ENCODE measurements at regions not wholly inside any gene's neighbourhood (a gene's known extent, or its start where the extent isn't known, plus 50 kb on each side); places are given as distances from the start of the nearest gene placed in this dataset.

- Mint-ChIP-seq H3K36me3 (ENCODE audit: insufficient read depth, unreplicated experiment) (no peaks in the 10 kb centered on the region), H3K27ac (ENCODE audit: low read depth, unreplicated experiment) (no peak overlapping the region), H3K4me1 (ENCODE audit: insufficient read depth, unreplicated experiment) (peaks cover 8% of the 10 kb centered on the region), H3K9me3 (ENCODE audit: unreplicated experiment) (no peaks in the 10 kb centered on the region), H3K27me3 (ENCODE audit: insufficient read depth, unreplicated experiment) (no peaks in the 10 kb centered on the region), H3K4me3 (ENCODE audit: unreplicated experiment) (no peak overlapping the region)
- ChIA-PET POLR2A (no interaction called here), CTCF (interaction anchor here (0.6 to 1.0 kb wide), 3 partner anchors 21 to 234 kb away, joined by 3 read pairs; no protein-coding TSS in a partner anchor)
- intact Hi-C loops (cut with micrococcal nuclease), result no loop called here
- TF ChIP-seq CTCF (IDR thresholded peaks at IDR 0.05; ENCODE audit: unreplicated experiment), result no peak
- no peak for DNase-seq (ENCODE audit: unreplicated experiment)
- BruUV-seq (replicated peaks), result no TSS peak
Measured at GRCh38 chr12:63047146-63047545, 103.9 kb downstream of the AVPR1A start.

DNA sequence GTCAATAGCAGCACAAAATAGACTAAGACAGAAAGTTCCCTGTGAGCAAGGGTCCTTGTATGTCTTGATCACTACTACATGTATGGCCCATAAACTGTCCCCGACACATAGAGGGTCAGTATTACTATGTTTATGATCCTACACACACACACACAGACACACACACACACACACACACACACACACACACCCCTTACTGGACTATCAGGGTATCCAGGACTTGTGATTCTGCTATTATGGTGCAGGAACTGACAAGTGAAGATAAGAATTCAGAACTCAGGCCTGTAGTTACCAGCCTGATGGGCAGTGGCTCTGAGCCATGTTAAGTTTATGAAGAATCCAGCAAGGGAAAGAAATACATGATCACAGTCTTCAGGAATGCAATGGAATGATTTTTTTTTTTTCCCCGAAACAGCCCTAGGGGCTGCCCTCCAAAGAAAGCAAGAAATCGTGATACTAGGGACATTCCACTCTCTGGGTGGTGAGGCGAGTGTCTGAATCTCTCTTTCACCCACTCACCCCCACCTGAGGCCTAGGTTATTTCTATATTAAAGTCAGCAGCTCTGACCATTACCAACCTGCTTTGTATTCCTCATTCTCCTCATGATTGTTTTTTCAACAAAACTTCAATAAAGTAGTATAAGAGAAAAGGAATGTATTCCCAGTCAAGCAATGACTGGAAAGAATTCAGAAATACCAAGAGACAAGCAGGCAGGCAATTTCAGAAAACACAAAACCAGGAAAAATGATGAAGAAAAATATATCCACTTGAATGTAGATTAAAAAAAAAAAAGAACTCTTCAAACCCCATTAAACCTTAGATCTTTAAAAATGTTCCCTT, 105.8 kb downstream of the AVPR1A start:
- CTCF ChIA-PET, result no interaction called here
- intact Hi-C loops (cut with micrococcal nuclease), result no loop called here
- POLR2A ChIA-PET, result no interaction called here
- H3K9me3 Mint-ChIP-seq (ENCODE audit: unreplicated experiment), result no peaks in the 10 kb centered on the region
- DNase-seq (ENCODE audit: unreplicated experiment), result peak; percentile 36
- H3K36me3 Mint-ChIP-seq (ENCODE audit: insufficient read depth, unreplicated experiment), result no peaks in the 10 kb centered on the region
- no peak overlapping the region for H3K4me3 Mint-ChIP-seq (ENCODE audit: unreplicated experiment)
- no peaks in the 10 kb centered on the region for H3K27me3 Mint-ChIP-seq (ENCODE audit: insufficient read depth, unreplicated experiment)
- no peak for TF ChIP-seq CTCF (IDR thresholded peaks at IDR 0.05; ENCODE audit: unreplicated experiment)
- peaks cover 8% of the 10 kb centered on the region for H3K4me1 Mint-ChIP-seq (ENCODE audit: insufficient read depth, unreplicated experiment)
- BruUV-seq (replicated peaks), result no TSS peak
- H3K27ac Mint-ChIP-seq (ENCODE audit: low read depth, unreplicated experiment), result peak overlapping the region; percentile 79

DNA sequence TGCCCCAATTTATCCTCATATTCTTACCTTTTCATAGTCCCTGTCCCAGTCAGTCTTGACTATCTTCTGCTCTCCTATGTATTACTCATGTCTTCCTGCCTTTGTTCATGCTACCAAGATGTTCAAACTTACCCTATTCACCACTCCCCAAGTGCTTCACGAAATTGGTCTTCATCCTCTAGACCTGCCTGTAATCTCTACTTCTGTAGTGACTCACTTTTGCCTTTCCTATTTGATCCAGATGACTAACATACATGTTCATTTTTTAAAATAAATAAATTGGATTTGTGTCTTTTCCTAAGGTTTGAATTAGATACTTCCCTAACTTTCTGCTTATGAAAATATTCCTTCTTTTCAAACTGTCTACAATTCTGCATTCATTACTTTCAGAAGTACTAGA, 107.7 kb upstream of the PPM1H start:
- no peak for TF ChIP-seq CTCF (IDR thresholded peaks at IDR 0.05; ENCODE audit: unreplicated experiment)
- POLR2A ChIA-PET, result no interaction called here
- intact Hi-C loops (cut with micrococcal nuclease), result no loop called here
- CTCF ChIA-PET, result no interaction called here
- no TSS peak for BruUV-seq (replicated peaks)
- Mint-ChIP-seq H3K27ac (ENCODE audit: low read depth, unreplicated experiment) (no peak overlapping the region), H3K4me3 (ENCODE audit: unreplicated experiment) (no peak overlapping the region), H3K27me3 (ENCODE audit: insufficient read depth, unreplicated experiment) (no peaks in the 10 kb centered on the region), H3K36me3 (ENCODE audit: insufficient read depth, unreplicated experiment) (no peaks in the 10 kb centered on the region), H3K9me3 (ENCODE audit: unreplicated experiment) (no peaks in the 10 kb centered on the region), H3K4me1 (ENCODE audit: insufficient read depth, unreplicated experiment) (peaks cover 8% of the 10 kb centered on the region)
- no peak for DNase-seq (ENCODE audit: unreplicated experiment)

DNA sequence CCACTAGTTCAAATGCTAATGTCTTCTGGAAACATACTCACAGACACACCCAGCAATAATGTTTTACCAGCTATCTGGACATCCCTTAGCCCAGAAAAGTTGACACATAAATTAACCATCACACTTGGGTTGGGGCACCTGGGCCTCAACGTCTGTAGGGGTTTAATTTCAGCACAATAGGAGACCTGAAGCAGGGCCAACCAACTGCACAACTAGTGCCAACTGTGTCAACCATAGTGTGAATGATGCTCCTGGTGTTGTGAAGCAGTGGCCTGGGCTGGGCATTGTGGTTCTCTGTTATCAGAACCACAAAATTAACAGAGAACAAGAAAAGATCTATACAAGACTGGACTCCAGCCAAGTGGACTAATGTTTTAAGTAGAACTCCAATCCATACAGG, 106.7 kb upstream of the PPM1H start:
- no peak for TF ChIP-seq CTCF (IDR thresholded peaks at IDR 0.05; ENCODE audit: unreplicated experiment)
- intact Hi-C loops (cut with micrococcal nuclease), result no loop called here
- Mint-ChIP-seq H3K36me3 (ENCODE audit: insufficient read depth, unreplicated experiment) (no peaks in the 10 kb centered on the region), H3K9me3 (ENCODE audit: unreplicated experiment) (no peaks in the 10 kb centered on the region), H3K4me3 (ENCODE audit: unreplicated experiment) (no peak overlapping the region), H3K27me3 (ENCODE audit: insufficient read depth, unreplicated experiment) (no peaks in the 10 kb centered on the region), H3K4me1 (ENCODE audit: insufficient read depth, unreplicated experiment) (peaks cover 8% of the 10 kb centered on the region), H3K27ac (ENCODE audit: low read depth, unreplicated experiment) (no peak overlapping the region)
- DNase-seq (ENCODE audit: unreplicated experiment), result no peak
- no TSS peak for BruUV-seq (replicated peaks)
- POLR2A ChIA-PET, result interaction anchor here (0.7 kb wide), 1 partner anchor 196 kb away, joined by 3 read pairs; no protein-coding TSS in a partner anchor
- CTCF ChIA-PET, result no interaction called here
